ENCODE measurements at regions not wholly inside any gene's neighbourhood (a gene's known extent, or its start where the extent isn't known, plus 50 kb on each side); places are given as distances from the start of the nearest gene placed in this dataset.

- TF ChIP-seq CTCF (IDR thresholded peaks at IDR 0.05; ENCODE audit: insufficient read depth, missing control alignments), result no peak
- no peak for FAIRE-seq
- no peak for DNase-seq (ENCODE audit: insufficient read length, low spot score)
Observed at GRCh38 chr2:2665834-2666133, 334.7 kb upstream of the MYT1L start.

GRCh38 chr2:2664989-2665833 lies 334.1 kb upstream of the MYT1L start:
- FAIRE-seq (no peak), DNase-seq (ENCODE audit: insufficient read length, low spot score) (no peak)
- TF ChIP-seq CTCF (IDR thresholded peaks at IDR 0.05; ENCODE audit: insufficient read depth, missing control alignments), result no peak

- no peak for DNase-seq (ENCODE audit: insufficient read length, low spot score)
- no peak for TF ChIP-seq CTCF (IDR thresholded peaks at IDR 0.05; ENCODE audit: insufficient read depth, missing control alignments)
- FAIRE-seq, result no peak
Observed at GRCh38 chr2:2663401-2664036, 332.4 kb upstream of the MYT1L start.

GRCh38 chr2:2662847-2663356 lies 331.8 kb upstream of the MYT1L start:
- TF ChIP-seq CTCF (IDR thresholded peaks at IDR 0.05; ENCODE audit: insufficient read depth, missing control alignments), result no peak
- FAIRE-seq, result no peak
- no peak for DNase-seq (ENCODE audit: insufficient read length, low spot score)

GRCh38 chr2:2662037-2662846 lies 331.2 kb upstream of the MYT1L start:
- TF ChIP-seq CTCF (IDR thresholded peaks at IDR 0.05; ENCODE audit: insufficient read depth, missing control alignments), result no peak
- DNase-seq (ENCODE audit: insufficient read length, low spot score) (no peak), FAIRE-seq (no peak)

- TF ChIP-seq CTCF (IDR thresholded peaks at IDR 0.05; ENCODE audit: insufficient read depth, missing control alignments), result no peak
- FAIRE-seq, result no peak
- DNase-seq (ENCODE audit: insufficient read length, low spot score), result no peak
Observed at GRCh38 chr2:2660789-2661355, 329.8 kb upstream of the MYT1L start.

Data from D721Med (cell line).